ENCODE measurements at regions not wholly inside any gene's neighbourhood (a gene's known extent, or its start where the extent isn't known, plus 50 kb on each side); places are given as distances from the start of the nearest gene placed in this dataset.

GRCh38 chr1:229908689-229909088, 158.3 kb upstream of the GALNT2 start:
- TF ChIP-seq CTCF (IDR thresholded peaks at IDR 0.05) (no peak), POLR2A (IDR thresholded peaks at IDR 0.05) (no peak)
